Gastrocnemius medialis (tissue), 4 donors: ENCODE measurements at regions not wholly inside any gene's neighbourhood (a gene's known extent, or its start where the extent isn't known, plus 50 kb on each side); places are given as distances from the start of the nearest gene placed in this dataset.

Experiments
- CTCF ChIP-seq, 5 experiments: fragments of 450-650 bp in 3 of 5; fragments of 200-600 bp in 2 of 5; sonication (generic) in 2 of 5; IDR thresholded peaks in 4 of 5; conservative IDR thresholded peaks in 1 of 5; 1 replicate in 4 of 5; 2 replicates in 1 of 5; pipeline ENCODE4 v1.5.1; 2016 to 2019; ENCODE audit warnings: antibody characterized with exemption in 5 of 5, mild to moderate bottlenecking in 3 of 5, moderate library complexity in 3 of 5
- POLR2A ChIP-seq, 2 donors: fragments of 450-650 bp; IDR thresholded peaks; one replicate each; pipeline ENCODE4 v1.6.1; 2017; ENCODE audit warnings: antibody characterized with exemption in 2 of 2, mild to moderate bottlenecking in 2 of 2, moderate library complexity in 2 of 2

DNA sequence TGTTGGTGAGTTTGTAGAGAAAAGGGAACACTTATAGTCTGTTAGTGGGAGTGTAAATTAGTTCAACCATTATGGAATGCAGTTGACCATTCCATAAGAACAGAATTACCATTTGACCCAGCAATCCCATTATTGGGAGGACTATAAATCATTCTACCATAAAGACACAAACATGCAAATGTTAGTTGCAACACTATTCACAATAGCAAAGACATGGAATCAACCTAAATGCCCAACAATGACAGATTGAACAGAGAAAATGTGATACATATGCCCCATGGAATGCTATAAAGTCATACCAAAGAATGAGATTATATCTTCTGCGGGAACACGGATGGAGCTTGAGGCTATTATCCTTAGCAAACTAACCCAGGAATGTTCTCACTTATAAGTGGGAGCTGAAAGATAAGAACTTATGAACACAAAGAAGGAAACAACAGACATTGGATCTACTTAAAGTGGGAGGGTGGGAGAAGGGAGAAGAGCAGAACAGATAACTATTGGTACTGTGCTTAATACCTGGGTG is 1819.2 kb upstream of the ADGRL3 start:
- TF ChIP-seq CTCF (IDR thresholded peaks at IDR 0.05 in 4 of 5, conservative IDR thresholded peaks at IDR 0.05 in 1 of 5) (no peak), POLR2A (IDR thresholded peaks at IDR 0.05) (no peak)
